Fibroblast of skin of abdomen (primary cell): ENCODE measurements at regions not wholly inside any gene's neighbourhood (a gene's known extent, or its start where the extent isn't known, plus 50 kb on each side); places are given as distances from the start of the nearest gene placed in this dataset.
A peak's percentile ranks its signal among the peaks of the same experiment; 100 is the strongest.

Experiments used
- DNase-seq: peaks from one replicate; pipeline ENCODE4 v3.0.0-alpha.2; 2013

DNA sequence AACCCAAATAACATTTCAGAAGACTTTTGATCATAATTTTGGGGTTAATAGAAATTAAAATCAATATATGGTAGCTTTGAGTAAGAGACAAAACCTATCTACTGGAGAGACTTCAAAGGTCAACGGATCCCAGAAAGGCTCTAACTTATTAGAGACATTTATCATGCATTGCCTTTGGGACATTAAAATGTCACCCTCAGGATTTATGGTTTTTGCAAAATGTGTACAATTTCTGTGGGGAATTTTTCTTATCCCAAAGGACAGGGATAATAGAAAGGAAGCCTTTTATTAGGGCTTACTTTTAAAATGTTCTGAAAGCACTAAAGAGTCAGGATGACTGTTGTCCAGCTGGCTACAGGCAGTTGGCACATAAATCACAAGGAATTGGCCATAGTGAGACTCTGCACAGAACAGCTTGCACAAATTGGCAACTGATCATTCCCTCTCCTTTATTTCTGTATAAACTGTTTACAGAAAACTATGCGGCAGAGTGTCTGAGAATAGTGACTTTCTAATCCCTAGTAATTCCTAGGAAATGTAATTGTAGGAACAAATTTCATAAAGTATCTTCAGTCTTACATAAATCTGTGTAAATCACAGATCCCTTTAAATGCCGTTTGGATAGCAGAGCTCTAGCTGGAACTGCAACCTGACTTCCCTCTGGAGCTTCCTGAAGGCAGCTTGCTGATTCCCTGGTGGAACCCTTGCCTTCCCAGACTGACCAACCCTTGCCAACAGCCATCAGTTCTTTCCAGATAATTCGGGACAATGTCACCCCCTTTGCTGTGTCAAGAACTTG is 201.1 kb upstream of the PREP start:
- DNase-seq = peak; percentile 79

DNA sequence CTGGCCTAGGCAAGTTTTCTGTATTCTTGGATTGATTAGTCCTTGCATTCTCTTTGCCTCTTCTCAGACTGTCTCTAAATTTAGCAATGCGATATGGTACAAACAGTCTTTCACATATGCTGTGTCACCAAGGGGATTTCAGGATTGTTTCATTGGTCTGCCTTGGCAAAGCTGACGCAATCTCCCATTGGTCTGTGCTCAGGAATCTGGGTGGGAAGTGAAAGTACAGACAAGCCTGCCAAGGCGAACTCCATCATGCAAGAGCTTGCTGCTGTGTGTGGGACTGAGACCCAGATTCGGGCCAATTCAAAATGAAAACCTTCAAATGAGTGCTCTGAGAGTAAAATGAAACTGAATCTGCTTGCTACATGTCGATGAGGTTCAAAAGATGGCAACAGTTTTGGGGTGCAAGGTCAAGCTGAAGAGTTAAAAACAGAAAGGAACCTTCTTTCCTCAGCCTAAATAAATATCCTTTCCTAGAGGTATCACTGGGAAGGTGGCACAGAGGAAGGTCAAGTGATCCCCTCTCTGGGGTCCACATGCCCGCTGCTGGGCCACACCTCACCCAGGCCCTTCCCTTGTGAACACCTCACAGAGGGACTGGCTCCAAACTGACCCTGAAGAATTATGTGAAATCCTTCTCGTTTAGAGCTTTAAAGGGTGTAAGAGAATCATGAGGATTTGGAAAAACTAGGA is 198.8 kb upstream of the PREP start:
- DNase-seq = peak; percentile 97

DNA sequence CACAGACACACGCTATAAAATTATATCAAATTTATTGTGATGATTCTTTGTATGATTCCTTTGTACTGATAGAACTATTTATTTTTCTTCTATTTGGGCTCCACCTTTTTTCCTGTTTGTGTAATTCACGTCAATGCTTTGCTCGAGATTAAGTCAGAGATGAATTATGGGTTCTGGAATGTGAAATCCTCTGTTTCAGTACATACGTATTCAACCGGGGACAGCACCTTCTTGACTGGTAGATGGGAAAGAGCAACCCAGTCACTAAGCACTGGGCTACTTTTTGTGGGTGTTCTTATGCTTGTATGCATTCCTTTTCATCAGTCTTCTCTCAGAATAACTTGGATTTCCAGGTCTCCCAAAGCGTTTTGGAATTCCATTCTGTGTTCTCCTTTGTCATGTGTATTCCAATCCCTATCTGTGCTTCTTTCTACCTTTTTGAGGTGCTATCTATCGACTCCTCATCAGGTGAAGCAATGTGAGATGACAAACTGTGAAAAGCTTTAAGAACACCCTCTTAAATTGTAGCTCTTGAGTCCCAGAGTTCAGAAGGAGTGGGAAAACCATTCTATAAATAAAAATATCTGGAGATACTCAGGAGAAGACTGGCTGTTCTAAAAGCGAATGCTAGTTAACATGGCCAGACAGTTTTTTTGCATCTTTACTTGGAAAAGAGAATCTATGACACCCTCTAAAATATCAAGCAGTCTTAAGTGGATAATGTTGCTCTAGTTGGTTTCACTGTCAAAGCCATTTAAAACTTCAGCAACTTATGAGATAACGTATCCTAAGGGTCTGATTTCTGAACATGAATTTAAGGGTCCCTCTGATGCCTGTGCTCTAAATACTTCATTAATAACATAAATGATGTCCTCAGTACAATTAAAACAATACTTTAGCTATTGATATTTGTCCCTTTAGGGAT is 197.7 kb upstream of the PREP start:
- DNase-seq = no peak

GRCh38 chr6:105598264-105598663 is 195.4 kb upstream of the PREP start:
- no peak for DNase-seq

GRCh38 chr6:105596284-105596755 is 193.4 kb upstream of the PREP start:
- DNase-seq = peak; percentile 97

DNA sequence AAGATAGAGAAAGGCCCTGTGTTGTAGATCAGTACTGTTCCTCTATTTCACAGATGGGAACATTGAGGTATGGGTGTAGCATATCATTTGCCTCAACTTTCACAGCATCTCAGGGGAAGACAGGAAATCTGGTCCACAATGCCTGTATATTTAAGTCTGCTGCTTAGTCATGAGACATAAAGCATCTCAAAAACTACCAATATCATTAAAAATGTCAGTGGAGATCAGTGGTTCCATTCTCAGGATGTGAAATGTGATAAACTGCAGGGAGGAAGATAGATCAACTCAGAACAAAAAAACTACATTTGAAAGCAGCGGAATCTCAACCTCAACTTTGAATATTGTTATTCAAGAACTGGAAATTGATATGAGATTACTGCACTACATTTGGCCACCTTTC is 192.9 kb upstream of the PREP start:
- no peak for DNase-seq

GRCh38 chr6:105594821-105595220 is 191.9 kb upstream of the PREP start:
- peak; percentile 48 for DNase-seq

DNA sequence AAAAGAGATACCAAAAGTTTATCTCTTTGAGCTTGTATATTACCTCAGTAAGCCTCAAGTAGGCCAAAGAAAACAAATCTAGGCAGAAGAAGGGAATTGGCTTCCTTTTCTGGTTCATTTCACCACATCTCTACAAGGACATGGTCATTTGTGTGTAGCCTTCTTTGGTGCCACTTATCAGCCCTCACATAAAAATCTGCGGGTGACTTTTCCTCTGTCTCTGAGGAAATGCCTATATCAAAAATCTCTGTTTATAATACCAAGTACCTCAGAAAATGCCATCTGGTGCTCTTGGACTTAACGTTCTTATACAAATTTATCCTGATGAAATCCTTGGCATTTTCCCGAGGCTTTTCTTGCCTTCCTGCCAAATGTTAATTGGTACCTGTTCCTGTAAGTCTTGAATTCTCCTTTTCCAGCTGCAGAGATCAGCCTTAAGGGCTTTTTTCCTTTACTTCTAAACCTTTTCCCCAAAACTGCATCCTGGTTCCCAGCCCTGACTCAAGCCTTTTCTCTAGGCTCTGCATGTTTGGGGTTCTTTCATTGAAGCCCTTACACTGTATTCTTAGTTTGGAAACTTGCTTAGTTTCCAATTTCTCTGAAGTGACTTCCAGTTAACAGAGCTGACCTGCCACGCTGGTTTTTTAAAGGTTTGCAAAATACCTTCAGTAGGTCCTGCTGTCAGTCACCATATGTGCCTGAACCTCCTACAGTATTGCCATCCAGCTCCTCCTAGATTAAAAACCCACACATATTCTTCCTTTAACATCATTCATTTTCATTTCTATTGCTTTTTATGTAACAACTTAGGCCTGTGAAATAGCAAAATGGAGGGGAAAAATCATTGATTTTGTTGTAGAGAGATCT is 191.2 kb upstream of the PREP start:
- DNase-seq = no peak

GRCh38 chr6:105593056-105593690 is 190.3 kb upstream of the PREP start:
- peak; percentile 51 for DNase-seq

- DNase-seq = peak; percentile 92
Measured at GRCh38 chr6:105592329-105592728, 189.4 kb upstream of the PREP start.

DNA sequence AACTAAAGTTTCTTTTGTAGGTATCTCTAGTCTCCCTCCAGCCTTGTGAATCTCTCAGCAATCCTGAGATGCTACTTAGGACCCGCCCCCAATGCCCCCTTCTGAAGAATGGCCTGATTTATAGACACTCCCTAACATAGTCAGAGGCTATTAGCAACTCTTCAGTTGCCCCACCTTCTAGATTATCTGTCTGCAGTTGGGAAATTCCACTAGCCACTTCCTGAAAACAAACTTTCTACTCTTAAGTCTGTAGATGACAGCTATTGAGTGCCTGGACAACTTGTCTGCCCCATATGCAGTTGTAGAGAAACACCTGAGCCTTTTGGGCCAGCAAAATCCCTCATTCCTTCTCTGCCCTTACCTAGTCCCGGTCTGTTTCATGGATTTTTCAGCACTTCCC is 188.2 kb upstream of the PREP start:
- DNase-seq = no peak

DNA sequence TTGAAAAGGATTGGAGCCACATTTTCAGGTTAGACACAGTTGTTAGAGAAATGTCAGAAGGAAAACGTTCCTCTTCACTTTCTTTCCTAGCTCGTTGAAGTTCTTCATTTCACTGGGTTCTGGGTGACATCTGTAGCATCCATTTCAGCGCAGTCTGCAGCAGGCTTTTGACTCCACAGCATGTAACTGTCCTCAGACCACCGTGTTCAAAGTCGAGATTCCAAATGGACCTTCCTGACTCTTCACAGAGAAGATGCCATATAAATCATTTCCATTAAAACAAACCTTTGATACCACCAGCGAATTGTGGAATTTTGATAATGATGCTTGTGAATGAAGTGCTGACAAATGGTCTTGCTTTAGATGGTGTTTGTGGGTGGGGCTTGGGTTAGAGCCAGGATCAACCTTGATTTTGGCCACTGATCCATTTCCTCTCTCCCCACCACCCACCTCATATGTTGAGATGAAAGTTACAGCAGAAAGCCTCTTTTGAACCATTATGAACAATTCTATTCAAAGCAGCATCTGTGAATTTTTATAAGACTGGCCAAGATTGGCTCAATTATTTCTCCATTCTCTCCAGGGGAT is 185.3 kb upstream of the PREP start:
- DNase-seq = no peak

- peak; percentile 92 for DNase-seq
Measured at GRCh38 chr6:105587349-105588122, 184.7 kb upstream of the PREP start.

GRCh38 chr6:105578179-105578707 is 175.4 kb upstream of the PREP start:
- no peak for DNase-seq

- DNase-seq = no peak
Measured at GRCh38 chr6:105573556-105573955, 170.7 kb upstream of the PREP start.

DNA sequence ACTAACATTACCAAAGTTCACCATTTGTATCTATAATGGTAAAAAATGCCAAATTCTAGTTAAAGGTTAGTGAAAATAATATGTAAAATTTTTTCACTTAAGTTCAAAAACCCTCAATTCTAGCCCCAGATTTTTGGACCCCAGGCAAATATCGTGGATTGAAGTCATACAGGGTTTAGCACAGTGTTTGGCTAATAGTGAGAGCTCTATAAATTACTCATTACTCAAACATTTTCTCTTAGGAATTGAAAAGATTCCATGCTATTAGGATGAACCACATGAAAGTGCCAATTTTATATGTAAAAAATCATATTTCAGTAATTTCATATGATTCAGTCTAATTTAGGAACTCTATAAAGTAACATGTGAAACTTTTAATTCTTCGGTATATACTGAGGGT is 170.3 kb upstream of the PREP start:
- DNase-seq = peak; percentile 40

- no peak for DNase-seq
Measured at GRCh38 chr6:105570416-105570815, 167.5 kb upstream of the PREP start.

DNA sequence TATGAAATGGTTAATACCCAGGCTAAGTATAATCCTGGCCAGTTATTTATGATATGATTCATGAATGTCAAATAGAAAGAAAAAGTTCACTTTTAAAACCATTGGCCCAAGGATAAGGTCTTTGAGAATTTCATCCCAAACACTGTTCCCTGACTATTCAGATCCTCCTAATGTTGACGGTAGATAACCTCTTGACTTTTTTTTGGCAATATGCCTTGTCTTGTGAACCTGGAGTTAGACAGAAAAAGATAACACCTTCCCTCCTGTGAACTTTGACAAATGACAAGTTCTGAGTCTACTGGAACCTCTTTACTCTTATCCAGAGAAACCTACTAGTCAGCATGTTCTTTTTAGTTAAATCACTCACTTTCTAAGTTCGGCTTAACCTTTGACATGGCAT is 166.8 kb upstream of the PREP start:
- DNase-seq = no peak

GRCh38 chr6:105568751-105569150 is 165.9 kb upstream of the PREP start:
- DNase-seq = no peak

GRCh38 chr6:105568142-105568541 is 165.3 kb upstream of the PREP start:
- DNase-seq = no peak
